GM19351 (cell line): ENCODE measurements at regions not wholly inside any gene's neighbourhood (a gene's known extent, or its start where the extent isn't known, plus 50 kb on each side); places are given as distances from the start of the nearest gene placed in this dataset.

Experiments used
- ATAC-seq: cut with Tn5 transposase; IDR thresholded peaks from one replicate; pipeline ENCODE4 v1.9.1; 2021; ENCODE audit warnings: mild to moderate bottlenecking, moderate library complexity; ENCODE audit not compliant: unreplicated experiment

DNA sequence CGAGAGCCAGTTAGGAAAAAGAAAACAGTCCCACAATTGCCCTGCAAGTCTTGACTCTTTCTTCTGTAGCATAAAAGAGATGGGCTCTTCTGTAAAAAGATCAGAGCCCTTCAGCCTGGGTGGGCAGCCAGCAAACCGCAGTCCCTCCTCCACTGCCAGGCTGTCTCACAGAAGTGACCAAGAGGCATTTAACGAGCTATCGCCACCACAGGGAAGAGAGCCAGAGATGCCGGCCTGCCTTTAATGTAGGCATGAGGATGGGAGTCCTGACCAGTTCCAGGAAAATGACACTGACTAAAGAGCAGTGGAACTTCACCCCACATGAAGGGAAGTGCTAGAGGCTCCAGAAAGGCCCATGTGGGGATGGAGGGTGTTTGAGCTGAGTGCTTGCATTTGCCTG is 264.6 kb downstream of the NDUFS4 start:
- ATAC-seq, result no peak

GRCh38 chr5:53825926-53826325 is 265.5 kb downstream of the NDUFS4 start:
- no peak for ATAC-seq

- no peak for ATAC-seq
These were observed 266.1 kb downstream of the NDUFS4 start for GRCh38 chr5:53826504-53826903.

DNA sequence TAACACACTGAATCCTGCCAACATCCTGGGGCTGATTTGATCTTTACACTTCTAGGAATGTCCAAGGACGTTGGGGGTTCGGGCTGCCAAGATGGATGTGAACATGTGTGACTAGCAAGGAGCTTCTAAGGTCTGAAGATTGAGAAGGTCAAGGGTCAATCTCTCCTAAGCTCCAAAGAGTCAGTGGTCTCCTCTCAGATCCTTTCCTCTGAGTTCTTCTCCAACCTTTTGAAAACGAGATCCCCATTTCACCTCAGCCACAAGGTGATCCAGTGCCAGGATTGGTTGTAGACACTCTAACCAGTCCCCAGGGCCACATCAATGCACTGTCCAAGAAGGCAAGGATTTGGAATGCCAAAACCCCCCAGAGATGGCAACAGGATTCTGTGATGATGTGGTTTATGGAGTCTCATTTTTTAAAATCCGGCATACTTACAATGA is 266.8 kb downstream of the NDUFS4 start:
- no peak for ATAC-seq

DNA sequence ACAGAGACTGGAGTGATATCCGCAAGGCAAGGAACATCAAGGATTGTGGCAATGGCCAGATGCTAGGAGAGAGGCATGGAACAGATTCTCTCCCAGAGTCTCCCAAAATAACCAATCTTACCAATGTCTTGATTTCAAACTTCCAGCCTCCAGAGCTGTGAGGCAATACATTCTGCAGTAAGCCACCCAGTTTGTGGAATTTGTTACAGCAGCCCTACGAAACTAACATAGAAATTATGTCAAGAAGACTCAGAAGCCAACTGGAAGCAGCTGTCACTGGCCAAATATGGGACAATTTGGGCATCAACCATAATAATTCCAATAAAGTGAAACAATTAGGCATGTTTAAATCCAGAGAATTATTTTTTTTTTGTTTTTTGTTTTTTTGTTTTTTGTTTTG is 271.1 kb downstream of the NDUFS4 start:
- ATAC-seq, result no peak
